Ovary (tissue), 7 donors: ENCODE measurements at regions not wholly inside any gene's neighbourhood (a gene's known extent, or its start where the extent isn't known, plus 50 kb on each side); places are given as distances from the start of the nearest gene placed in this dataset.

Experiments
- DNase-seq, 5 donors: peaks; one replicate each; pipeline ENCODE4 v3.0.0-alpha.2; 2019 to 2020
- H3K27ac ChIP-seq, 2 donors: fragments of 200-600 bp; one replicate each; pipeline versions ENCODE4 v1.5.1 to v1.8.0; 2019 to 2022
- H3K27me3 ChIP-seq: fragments of 200-600 bp; one replicate; pipeline ENCODE4 v1.8.0; 2022
- H3K36me3 ChIP-seq: fragments of 200-600 bp; sonication (generic); one replicate; pipeline ENCODE4 v1.5.1; 2019
- H3K4me1 ChIP-seq: one replicate; pipeline ENCODE4 v1.8.1; 2013; ENCODE audit warnings: mild to moderate bottlenecking, moderate library complexity; ENCODE audit not compliant: insufficient read depth
- H3K4me3 ChIP-seq: fragments of 200-600 bp; sonication (generic); one replicate; pipeline ENCODE4 v1.5.1; 2017
- H3K9me3 ChIP-seq, 2 donors: fragments of 200-600 bp in 1 of 2; sonication (generic) in 1 of 2; one replicate each; pipeline versions ENCODE4 v1.5.1 to v1.8.1; 2013 to 2019; ENCODE audit warnings: mild to moderate bottlenecking in 1 of 2, moderate library complexity in 1 of 2
- CTCF ChIP-seq, 3 donors: fragments of 450-650 bp in 2 of 3; fragments of 200-600 bp in 1 of 3; IDR thresholded peaks; one replicate each; pipeline versions ENCODE4 v1.5.1 to v1.8.0; 2016 to 2022; ENCODE audit warnings: antibody characterized with exemption in 3 of 3, mild to moderate bottlenecking in 1 of 3
- EP300 ChIP-seq: sonication (generic); formaldehyde crosslinking; IDR thresholded peaks from one replicate; pipeline ENCODE4 v1.6.1; 2017; ENCODE audit warnings: antibody characterized with exemption
- POLR2A ChIP-seq: fragments of 450-650 bp; IDR thresholded peaks from one replicate; pipeline ENCODE4 v1.6.1; 2017; ENCODE audit warnings: antibody characterized with exemption, mild to moderate bottlenecking, moderate library complexity
- WGBS, 3 donors: extraction: QIAGEN DNeasy Blood & Tissue Kit in 1 of 3; methylation state at CpG; one replicate each; pipeline versions ENCODE4 v1.1.5 to v1.1.7; 2013 to 2017; 5-methylcytosine and 5-hydroxymethylcytosine counted together
- intact Hi-C, 4 donors: fragments of 100-400 bp; cut with DNase I; formaldehyde crosslinking; loops; one replicate each; pipeline versions ENCODE4 v1.11.0 to v1.15.1; 2022 to 2023
- donor health status: DM: no; HTN: no; CAD: no; lungs with moderate emphysema.
- donor health status: DM: no; HTN: no; CAD: no.
- donor health status: Bipolar disorder and iron deficiency.
- donor health status: DM: no; HTN: no; CAD: no.
- donor health status: DM: yes; HTN: yes; CAD: no.

- Histone ChIP-seq H3K4me1 (no peaks in the 10 kb centered on the region), H3K4me3 (no peak overlapping the region), H3K36me3 (no peaks in the 10 kb centered on the region), H3K27ac (no peak overlapping the region), H3K9me3 (no peaks in the 10 kb centered on the region), H3K27me3 (no peaks in the 10 kb centered on the region)
- intact Hi-C loops = no loop called here
- 67 to 72% (median 70%) methylated on average over 2 of the region's 2 CpGs for WGBS, 3 donors
- no peak for DNase-seq
- TF ChIP-seq EP300 (no peak), POLR2A (no peak), CTCF (IDR thresholded peaks at IDR 0.05) (no peak)
These were observed 138.7 kb upstream of the PLEKHA5 start for GRCh38 chr12:18990856-18991255.

GRCh38 chr12:18992336-18992735, 137.2 kb upstream of the PLEKHA5 start:
- no peak for DNase-seq
- intact Hi-C loops = no loop called here

GRCh38 chr12:18998343-18999261, 130.9 kb upstream of the PLEKHA5 start:
- no peaks in the 10 kb centered on the region for H3K27me3 ChIP-seq
- no peak overlapping the region for H3K4me3 ChIP-seq
- H3K4me1 ChIP-seq = peaks cover 2% of the 10 kb centered on the region
- intact Hi-C loops = no loop called here
- H3K27ac ChIP-seq = no peak overlapping the region
- no peak for DNase-seq
- H3K36me3 ChIP-seq = no peaks in the 10 kb centered on the region
- H3K9me3 ChIP-seq = no peaks in the 10 kb centered on the region
- WGBS, 3 donors = 83 to 86% (median 84%) methylated on average over 9 of the region's 9 CpGs
- TF ChIP-seq CTCF (IDR thresholded peaks at IDR 0.05) (no peak), EP300 (no peak), POLR2A (no peak)

More at GRCh38 chr12:18992336-18992735, 137.2 kb upstream of the PLEKHA5 start:
- 70 to 87% (median 77%) methylated on average over 2 of the region's 2 CpGs for WGBS, 3 donors
- Histone ChIP-seq H3K9me3 (no peaks in the 10 kb centered on the region), H3K36me3 (no peaks in the 10 kb centered on the region), H3K27me3 (no peaks in the 10 kb centered on the region), H3K27ac (no peak overlapping the region), H3K4me1 (no peaks in the 10 kb centered on the region), H3K4me3 (no peak overlapping the region)
- TF ChIP-seq CTCF (IDR thresholded peaks at IDR 0.05) (no peak), POLR2A (no peak), EP300 (no peak)

- peaks cover 2% of the 10 kb centered on the region for H3K4me1 ChIP-seq
- intact Hi-C loops = no loop called here
- no peak overlapping the region for H3K27ac ChIP-seq
- DNase-seq = no peak
- no peaks in the 10 kb centered on the region for H3K36me3 ChIP-seq
- no peaks in the 10 kb centered on the region for H3K27me3 ChIP-seq
- H3K9me3 ChIP-seq = no peaks in the 10 kb centered on the region
- H3K4me3 ChIP-seq = no peak overlapping the region
- no peak for TF ChIP-seq CTCF (IDR thresholded peaks at IDR 0.05)
- no peak for TF ChIP-seq EP300
- TF ChIP-seq POLR2A = no peak
- 95 to 98% (median 97%) methylated on average over 2 of the region's 2 CpGs for WGBS, 3 donors
These were observed 128.7 kb upstream of the PLEKHA5 start for GRCh38 chr12:19000836-19001235.
